ENCODE measurements at regions not wholly inside any gene's neighbourhood (a gene's known extent, or its start where the extent isn't known, plus 50 kb on each side); places are given as distances from the start of the nearest gene placed in this dataset.

DNA sequence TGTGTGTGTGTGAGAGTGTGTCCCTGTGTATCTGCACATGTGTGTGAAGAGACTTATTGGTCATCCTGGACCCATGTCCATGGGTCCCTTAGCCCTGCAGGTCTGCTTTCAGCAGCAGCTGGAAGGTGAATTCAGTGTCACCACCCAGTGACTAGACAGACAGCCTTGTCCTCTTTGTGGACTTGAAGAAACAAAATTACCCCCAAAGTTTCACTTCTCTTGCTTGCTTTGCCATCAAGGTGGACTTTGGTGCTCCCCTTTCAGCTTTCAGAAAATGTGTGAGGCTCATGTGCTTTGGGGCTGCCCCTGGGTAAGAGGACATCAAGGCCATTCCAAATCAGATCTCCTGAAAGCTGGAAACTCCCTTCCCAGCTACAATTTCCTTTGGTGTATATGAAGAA is 1063.8 kb downstream of the BCL11B start:
- Histone ChIP-seq H4K20me1 (ENCODE audit: insufficient read depth, poor library complexity, severe bottlenecking) (no peaks in the 10 kb centered on the region), H3K9me2 (replicated peaks; ENCODE audit: insufficient read depth) (no peaks in the 10 kb centered on the region), H3K27me3 (peaks cover 4% of the 10 kb centered on the region), H2AFZ (no peak overlapping the region), H3K27ac (no peak overlapping the region), H3K4me3 (no peak overlapping the region), H3K79me2 (no peaks in the 10 kb centered on the region), H3K9me3 (ENCODE audit: low read depth) (no peaks in the 10 kb centered on the region), H3K4me1 (ENCODE audit: insufficient read depth) (no peaks in the 10 kb centered on the region), H3K4me2 (no peak overlapping the region), H3K36me3 (replicated peaks; ENCODE audit: insufficient read depth, low read depth) (no peaks in the 10 kb centered on the region)
- TF ChIP-seq, protein P1, sequence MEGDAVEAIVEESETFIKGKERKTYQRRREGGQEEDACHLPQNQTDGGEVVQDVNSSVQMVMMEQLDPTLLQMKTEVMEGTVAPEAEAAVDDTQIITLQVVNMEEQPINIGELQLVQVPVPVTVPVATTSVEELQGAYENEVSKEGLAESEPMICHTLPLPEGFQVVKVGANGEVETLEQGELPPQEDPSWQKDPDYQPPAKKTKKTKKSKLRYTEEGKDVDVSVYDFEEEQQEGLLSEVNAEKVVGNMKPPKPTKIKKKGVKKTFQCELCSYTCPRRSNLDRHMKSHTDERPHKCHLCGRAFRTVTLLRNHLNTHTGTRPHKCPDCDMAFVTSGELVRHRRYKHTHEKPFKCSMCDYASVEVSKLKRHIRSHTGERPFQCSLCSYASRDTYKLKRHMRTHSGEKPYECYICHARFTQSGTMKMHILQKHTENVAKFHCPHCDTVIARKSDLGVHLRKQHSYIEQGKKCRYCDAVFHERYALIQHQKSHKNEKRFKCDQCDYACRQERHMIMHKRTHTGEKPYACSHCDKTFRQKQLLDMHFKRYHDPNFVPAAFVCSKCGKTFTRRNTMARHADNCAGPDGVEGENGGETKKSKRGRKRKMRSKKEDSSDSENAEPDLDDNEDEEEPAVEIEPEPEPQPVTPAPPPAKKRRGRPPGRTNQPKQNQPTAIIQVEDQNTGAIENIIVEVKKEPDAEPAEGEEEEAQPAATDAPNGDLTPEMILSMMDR (IDR thresholded peaks at IDR 0.05; ENCODE audit: poor library complexity) = no peak
- TF ChIP-seq EZH2 (IDR thresholded peaks at IDR 0.05; ENCODE audit: borderline replicate concordance) (no peak), EZH2phosphoT487 (IDR thresholded peaks at IDR 0.05; ENCODE audit: low read depth, severe bottlenecking, unreplicated experiment) (no peak)
- no peak for DNase-seq (ENCODE audit: low spot score)

DNA sequence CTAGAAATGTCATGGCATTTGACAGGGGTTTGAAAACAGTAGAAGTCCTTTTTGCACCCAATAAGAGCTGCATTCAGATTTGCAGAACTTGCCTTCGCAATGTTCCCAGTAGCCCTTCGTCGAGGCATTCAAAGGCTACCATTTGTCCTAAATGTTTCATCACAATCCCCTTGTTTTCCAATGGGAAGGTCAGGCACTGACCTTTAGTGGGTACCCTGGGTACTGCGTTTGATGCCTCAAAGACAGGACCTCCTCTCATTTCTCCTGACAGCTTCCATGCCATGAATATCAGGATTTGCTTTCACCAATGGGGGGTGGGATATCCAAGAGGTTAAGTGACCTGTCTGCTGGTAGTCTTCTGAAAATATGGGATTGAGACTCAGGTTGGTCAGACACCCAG is 1063.1 kb downstream of the BCL11B start:
- Histone ChIP-seq H3K27me3 (peaks cover 7% of the 10 kb centered on the region), H2AFZ (no peak overlapping the region), H3K9me3 (ENCODE audit: low read depth) (no peaks in the 10 kb centered on the region), H3K36me3 (replicated peaks; ENCODE audit: insufficient read depth, low read depth) (no peaks in the 10 kb centered on the region), H4K20me1 (ENCODE audit: insufficient read depth, poor library complexity, severe bottlenecking) (no peaks in the 10 kb centered on the region), H3K4me1 (ENCODE audit: insufficient read depth) (no peaks in the 10 kb centered on the region), H3K9me2 (replicated peaks; ENCODE audit: insufficient read depth) (no peaks in the 10 kb centered on the region), H3K4me2 (no peak overlapping the region), H3K79me2 (no peaks in the 10 kb centered on the region), H3K4me3 (no peak overlapping the region), H3K27ac (no peak overlapping the region)
- no peak for DNase-seq (ENCODE audit: low spot score)
- TF ChIP-seq, protein P1 (IDR thresholded peaks at IDR 0.05; ENCODE audit: poor library complexity) = no peak
- no peak for TF ChIP-seq EZH2phosphoT487 (IDR thresholded peaks at IDR 0.05; ENCODE audit: low read depth, severe bottlenecking, unreplicated experiment)
- no peak for TF ChIP-seq EZH2 (IDR thresholded peaks at IDR 0.05; ENCODE audit: borderline replicate concordance)
- WGBS (ENCODE audit: low lambda C conversion rate, missing lambda C conversion rate) = 93% methylated on average over 4 of the region's 4 CpGs

DNA sequence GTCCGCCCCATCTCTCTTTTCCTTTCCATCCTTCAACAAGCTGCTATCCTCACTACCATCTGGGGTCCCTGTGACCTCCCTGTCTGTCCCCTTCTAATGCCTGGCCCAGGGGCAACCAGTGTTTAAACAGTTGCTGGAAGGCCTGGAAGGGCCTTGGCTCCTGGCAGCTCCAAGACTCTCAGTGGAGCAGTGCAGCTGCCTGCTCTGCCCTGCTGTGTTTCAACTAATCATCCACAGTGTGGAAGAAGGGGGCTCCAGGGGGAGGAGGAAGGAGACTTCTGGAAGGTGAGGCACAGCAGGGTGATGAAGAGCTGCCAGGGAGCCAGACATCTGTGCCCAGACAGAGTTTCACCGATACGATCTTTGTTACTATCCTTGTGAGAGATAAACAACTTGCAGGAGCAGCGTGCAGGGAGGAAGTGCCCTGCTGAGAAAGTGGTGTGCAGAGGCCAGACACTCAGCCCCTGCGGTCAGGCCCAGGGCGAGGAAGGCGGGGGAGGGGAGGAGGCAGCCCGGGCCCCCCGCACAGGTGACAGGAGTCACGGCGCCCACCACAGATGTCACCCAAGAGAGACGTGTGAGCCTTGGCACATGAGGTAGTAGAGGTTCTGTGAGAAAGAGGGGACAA is 1061.8 kb downstream of the BCL11B start:
- H3K4me1 ChIP-seq (ENCODE audit: insufficient read depth) = no peaks in the 10 kb centered on the region
- H3K9me2 ChIP-seq (replicated peaks; ENCODE audit: insufficient read depth) = no peaks in the 10 kb centered on the region
- no peak overlapping the region for H3K4me2 ChIP-seq
- no peak overlapping the region for H2AFZ ChIP-seq
- no peak for DNase-seq (ENCODE audit: low spot score)
- H3K9me3 ChIP-seq (ENCODE audit: low read depth) = no peaks in the 10 kb centered on the region
- no peak overlapping the region for H3K4me3 ChIP-seq
- no peak for TF ChIP-seq EZH2phosphoT487 (IDR thresholded peaks at IDR 0.05; ENCODE audit: low read depth, severe bottlenecking, unreplicated experiment)
- TF ChIP-seq EZH2 (IDR thresholded peaks at IDR 0.05; ENCODE audit: borderline replicate concordance) = no peak
- peaks cover 13% of the 10 kb centered on the region for H3K27me3 ChIP-seq
- no peaks in the 10 kb centered on the region for H3K79me2 ChIP-seq
- H4K20me1 ChIP-seq (ENCODE audit: insufficient read depth, poor library complexity, severe bottlenecking) = no peaks in the 10 kb centered on the region
- no peak overlapping the region for H3K27ac ChIP-seq
- WGBS (ENCODE audit: low lambda C conversion rate, missing lambda C conversion rate) = 54% methylated on average over 12 of the region's 12 CpGs
- no peaks in the 10 kb centered on the region for H3K36me3 ChIP-seq (replicated peaks; ENCODE audit: insufficient read depth, low read depth)

DNA sequence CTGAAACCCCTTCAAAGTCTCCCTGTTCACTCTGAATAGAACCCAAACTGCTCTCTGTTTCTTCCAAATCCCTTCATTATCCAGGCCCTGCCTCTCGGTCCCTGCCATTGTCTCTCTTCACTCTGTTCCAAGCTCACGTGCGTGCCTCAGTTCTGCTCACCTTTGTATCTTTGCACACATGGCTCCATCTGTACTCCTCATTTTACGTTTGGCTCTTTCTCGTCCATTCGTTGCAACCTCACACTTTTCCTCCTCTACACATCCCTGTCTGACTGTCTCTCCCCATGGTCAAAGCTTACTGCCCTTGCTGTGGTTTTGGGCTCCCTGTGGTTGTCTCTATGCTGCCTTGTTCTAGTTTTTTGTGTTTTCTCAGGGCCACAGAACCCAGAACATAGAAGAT is 1054.5 kb downstream of the BCL11B start:
- H3K4me1 ChIP-seq (ENCODE audit: insufficient read depth) = no peaks in the 10 kb centered on the region
- H3K4me3 ChIP-seq = no peak overlapping the region
- H3K27me3 ChIP-seq = peaks cover 20% of the 10 kb centered on the region
- no peak for DNase-seq (ENCODE audit: low spot score)
- no peaks in the 10 kb centered on the region for H3K36me3 ChIP-seq (replicated peaks; ENCODE audit: insufficient read depth, low read depth)
- no peaks in the 10 kb centered on the region for H4K20me1 ChIP-seq (ENCODE audit: insufficient read depth, poor library complexity, severe bottlenecking)
- WGBS (ENCODE audit: low lambda C conversion rate, missing lambda C conversion rate) = 91% methylated on average over 6 of the region's 6 CpGs
- H3K4me2 ChIP-seq = no peak overlapping the region
- H3K9me2 ChIP-seq (replicated peaks; ENCODE audit: insufficient read depth) = no peaks in the 10 kb centered on the region
- H2AFZ ChIP-seq = no peak overlapping the region
- no peak overlapping the region for H3K27ac ChIP-seq
- no peaks in the 10 kb centered on the region for H3K9me3 ChIP-seq (ENCODE audit: low read depth)
- TF ChIP-seq, protein P1 (IDR thresholded peaks at IDR 0.05; ENCODE audit: poor library complexity) = no peak
- TF ChIP-seq EZH2 (IDR thresholded peaks at IDR 0.05; ENCODE audit: borderline replicate concordance) (no peak), EZH2phosphoT487 (IDR thresholded peaks at IDR 0.05; ENCODE audit: low read depth, severe bottlenecking, unreplicated experiment) (no peak)
- no peaks in the 10 kb centered on the region for H3K79me2 ChIP-seq
